ENCODE measurements at regions not wholly inside any gene's neighbourhood (a gene's known extent, or its start where the extent isn't known, plus 50 kb on each side); places are given as distances from the start of the nearest gene placed in this dataset.

- TF ChIP-seq POLR2A (IDR thresholded peaks at IDR 0.05) (no peak), CTCF (IDR thresholded peaks at IDR 0.05) (no peak)
Measured at GRCh38 chr7:142560166-142560565, 189.1 kb upstream of the PRSS1 start.

All from breast epithelium (tissue), 3 donors.